OCI-LY1 (cell line): ENCODE measurements at regions not wholly inside any gene's neighbourhood (a gene's known extent, or its start where the extent isn't known, plus 50 kb on each side); places are given as distances from the start of the nearest gene placed in this dataset.

Experiments
- CTCF ChIP-seq: fragments of 200-600 bp; sonication (generic), shearing (Covaris generic); IDR thresholded peaks from 2 replicates; pipeline ENCODE4 v1.5.1; 2017; ENCODE audit warnings: mild to moderate bottlenecking, antibody characterized with exemption, low read length, moderate library complexity, mixed read lengths
- EZH2 ChIP-seq: fragments of 200-600 bp; sonication (generic), shearing (Covaris generic); IDR thresholded peaks from 2 replicates; pipeline ENCODE4 v1.8.0; 2017; ENCODE audit warnings: borderline replicate concordance, mixed run types, mild to moderate bottlenecking, antibody characterized with exemption, low read length, moderate library complexity, mixed read lengths

DNA sequence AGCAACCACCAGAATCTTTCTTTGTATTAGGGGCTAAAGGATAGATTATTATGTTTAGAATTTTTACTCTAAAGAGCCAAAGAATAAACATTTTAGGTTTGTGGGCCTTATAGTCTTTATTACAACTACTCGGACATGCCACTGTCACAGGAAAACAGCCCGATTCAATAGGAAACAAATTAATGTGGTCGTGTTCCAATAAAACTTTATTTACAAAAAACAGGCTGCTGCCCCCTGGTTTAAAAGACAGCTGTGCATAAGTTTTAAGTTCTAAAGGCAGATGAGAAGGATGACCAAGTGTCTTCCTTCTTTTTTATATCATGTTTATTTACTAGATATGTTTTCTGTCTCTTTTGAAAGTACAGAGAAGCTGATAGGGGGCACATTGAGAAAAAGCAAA, 166.5 kb downstream of the HS3ST3A1 start:
- no peak for TF ChIP-seq CTCF
- TF ChIP-seq EZH2 = no peak
